ENCODE measurements at regions not wholly inside any gene's neighbourhood (a gene's known extent, or its start where the extent isn't known, plus 50 kb on each side); places are given as distances from the start of the nearest gene placed in this dataset.

DNA sequence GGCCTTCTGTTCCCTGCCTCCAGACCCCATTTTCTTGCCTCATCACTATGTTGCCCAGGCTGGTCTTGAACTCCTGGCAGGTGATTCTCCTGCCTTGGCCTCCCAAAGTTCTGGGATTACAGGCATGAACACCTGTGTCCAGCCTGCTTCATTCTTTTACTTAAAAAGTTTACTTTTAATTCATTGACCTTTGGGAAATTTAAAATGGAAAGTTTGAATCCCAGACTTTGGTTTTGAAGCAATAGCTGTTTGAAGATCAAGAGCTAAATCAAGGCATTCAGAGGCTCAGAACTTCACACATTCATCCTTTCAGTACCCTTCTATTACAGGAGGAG lies 79.3 kb upstream of the SESTD1 start:
- no peak overlapping the region for H3K4me3 ChIP-seq (ENCODE audit: low read depth in 2 of 2, low read length in 2 of 2)
- no TSS peak for BruUV-seq (replicated peaks)
- H3K27ac ChIP-seq (ENCODE audit: low read length) = no peak overlapping the region
- in situ Hi-C loops (cut with HindIII; ENCODE audit: low pct_unique_long_range_greater_than_20kb, low sequenced_read_pairs) = no loop called here
- POLR2A ChIA-PET = interaction anchor here (0.6 kb wide), 1 partner anchor 404 kb away, joined by 4 read pairs; no protein-coding TSS in a partner anchor
- ATAC-seq (no peak), DNase-seq (ENCODE audit: low read depth, low spot score) (no peak)
- H3K4me1 ChIP-seq (ENCODE audit: control insufficient read depth, insufficient read depth, low read length) = peaks cover 3% of the 10 kb centered on the region; the same call in 1 of the 2 replicates
- CTCF ChIA-PET = no interaction called here
- no peaks in the 10 kb centered on the region for H3K27me3 ChIP-seq (ENCODE audit: control insufficient read depth, insufficient read depth, low read length)
- intact Hi-C loops (cut with micrococcal nuclease; ENCODE audit: unreplicated experiment) = no loop called here
- TF ChIP-seq, protein P1, sequence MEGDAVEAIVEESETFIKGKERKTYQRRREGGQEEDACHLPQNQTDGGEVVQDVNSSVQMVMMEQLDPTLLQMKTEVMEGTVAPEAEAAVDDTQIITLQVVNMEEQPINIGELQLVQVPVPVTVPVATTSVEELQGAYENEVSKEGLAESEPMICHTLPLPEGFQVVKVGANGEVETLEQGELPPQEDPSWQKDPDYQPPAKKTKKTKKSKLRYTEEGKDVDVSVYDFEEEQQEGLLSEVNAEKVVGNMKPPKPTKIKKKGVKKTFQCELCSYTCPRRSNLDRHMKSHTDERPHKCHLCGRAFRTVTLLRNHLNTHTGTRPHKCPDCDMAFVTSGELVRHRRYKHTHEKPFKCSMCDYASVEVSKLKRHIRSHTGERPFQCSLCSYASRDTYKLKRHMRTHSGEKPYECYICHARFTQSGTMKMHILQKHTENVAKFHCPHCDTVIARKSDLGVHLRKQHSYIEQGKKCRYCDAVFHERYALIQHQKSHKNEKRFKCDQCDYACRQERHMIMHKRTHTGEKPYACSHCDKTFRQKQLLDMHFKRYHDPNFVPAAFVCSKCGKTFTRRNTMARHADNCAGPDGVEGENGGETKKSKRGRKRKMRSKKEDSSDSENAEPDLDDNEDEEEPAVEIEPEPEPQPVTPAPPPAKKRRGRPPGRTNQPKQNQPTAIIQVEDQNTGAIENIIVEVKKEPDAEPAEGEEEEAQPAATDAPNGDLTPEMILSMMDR (IDR thresholded peaks at IDR 0.05) = no peak
- TF ChIP-seq POLR2AphosphoS5 (IDR thresholded peaks at IDR 0.05; ENCODE audit: low read depth, low read length) (no peak), REST (IDR thresholded peaks at IDR 0.05; ENCODE audit: insufficient read depth in 1 of 2, low read depth in 2 of 2, low read length in 1 of 2) (no peak), SIN3A (IDR thresholded peaks at IDR 0.05; ENCODE audit: borderline replicate concordance, insufficient read depth, low read depth, low read length) (no peak), TCF7L2 (IDR thresholded peaks at IDR 0.05; ENCODE audit: low read depth, low read length) (no peak)
- H3K36me3 ChIP-seq (ENCODE audit: control insufficient read depth, insufficient read depth, low read length) = no peaks in the 10 kb centered on the region
- H3K9me3 ChIP-seq (ENCODE audit: control insufficient read depth, insufficient read depth, low read depth, low read length) = no peaks in the 10 kb centered on the region

GRCh38 chr2:179341152-179341866 lies 76.7 kb upstream of the SESTD1 start:
- intact Hi-C loops (cut with micrococcal nuclease; ENCODE audit: unreplicated experiment) (no loop called here), in situ Hi-C loops (cut with HindIII; ENCODE audit: low pct_unique_long_range_greater_than_20kb, low sequenced_read_pairs) (no loop called here)
- no peak for TF ChIP-seq TCF7L2 (IDR thresholded peaks at IDR 0.05; ENCODE audit: low read depth, low read length)
- TF ChIP-seq, protein P1 (IDR thresholded peaks at IDR 0.05) = no peak
- no peak for TF ChIP-seq POLR2AphosphoS5 (IDR thresholded peaks at IDR 0.05; ENCODE audit: low read depth, low read length)
- TF ChIP-seq SIN3A (IDR thresholded peaks at IDR 0.05; ENCODE audit: borderline replicate concordance, insufficient read depth, low read depth, low read length) = no peak
- no peak for TF ChIP-seq REST (IDR thresholded peaks at IDR 0.05; ENCODE audit: insufficient read depth in 1 of 2, low read depth in 2 of 2, low read length in 1 of 2)
- POLR2A ChIA-PET = no interaction called here
- Histone ChIP-seq H3K27me3 (ENCODE audit: control insufficient read depth, insufficient read depth, low read length) (no peaks in the 10 kb centered on the region), H3K27ac (ENCODE audit: low read length) (no peak overlapping the region), H3K4me3 (ENCODE audit: low read depth in 2 of 2, low read length in 2 of 2) (no peak overlapping the region), H3K4me1 (ENCODE audit: control insufficient read depth, insufficient read depth, low read length) (peaks cover 3% of the 10 kb centered on the region; the same call in 1 of the 2 replicates), H3K36me3 (ENCODE audit: control insufficient read depth, insufficient read depth, low read length) (no peaks in the 10 kb centered on the region), H3K9me3 (ENCODE audit: control insufficient read depth, insufficient read depth, low read depth, low read length) (no peaks in the 10 kb centered on the region)
- BruUV-seq (replicated peaks) = no TSS peak
- CTCF ChIA-PET = no interaction called here
- DNase-seq (ENCODE audit: low read depth, low spot score) (no peak), ATAC-seq (no peak)

All from Panc1 (cell line).